Astrocyte (in vitro differentiated cells and primary cell): ENCODE measurements at regions not wholly inside any gene's neighbourhood (a gene's known extent, or its start where the extent isn't known, plus 50 kb on each side); places are given as distances from the start of the nearest gene placed in this dataset.

ENCODE experiments used
- EZH2 ChIP-seq: IDR thresholded peaks from 2 replicates; pipeline ENCODE4 v1.6.1; 2012; ENCODE audit warnings: mild to moderate bottlenecking, low read length, inconsistent platforms; ENCODE audit not compliant: insufficient read depth
- TF ChIP-seq, protein P1 (sequence below): IDR thresholded peaks from 2 replicates; pipeline ENCODE4 v1.5.1; 2011; ENCODE audit warnings: low read depth, mild to moderate bottlenecking, inconsistent platforms, low read length, moderate library complexity; ENCODE audit not compliant: insufficient read depth

DNA sequence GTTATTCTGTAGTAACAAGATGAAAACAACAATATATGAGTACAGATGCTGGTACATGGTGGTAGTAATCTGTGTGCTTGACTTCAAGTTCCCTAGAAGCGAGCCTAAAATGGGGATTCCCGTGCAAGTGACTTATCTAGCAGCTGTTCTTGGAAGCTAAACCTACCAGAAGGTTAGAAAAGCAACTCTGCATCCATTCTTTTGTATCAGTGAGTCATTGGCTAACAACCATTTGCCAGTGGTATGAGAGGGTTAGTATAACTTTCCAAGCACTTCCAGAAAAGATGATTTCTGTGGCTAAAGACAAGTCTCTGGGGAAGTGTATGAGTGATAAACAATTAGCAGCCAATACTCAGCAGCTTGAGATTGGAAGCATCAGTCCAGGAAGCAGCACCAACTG, 787.7 kb upstream of the CDH6 start:
- TF ChIP-seq, protein P1, sequence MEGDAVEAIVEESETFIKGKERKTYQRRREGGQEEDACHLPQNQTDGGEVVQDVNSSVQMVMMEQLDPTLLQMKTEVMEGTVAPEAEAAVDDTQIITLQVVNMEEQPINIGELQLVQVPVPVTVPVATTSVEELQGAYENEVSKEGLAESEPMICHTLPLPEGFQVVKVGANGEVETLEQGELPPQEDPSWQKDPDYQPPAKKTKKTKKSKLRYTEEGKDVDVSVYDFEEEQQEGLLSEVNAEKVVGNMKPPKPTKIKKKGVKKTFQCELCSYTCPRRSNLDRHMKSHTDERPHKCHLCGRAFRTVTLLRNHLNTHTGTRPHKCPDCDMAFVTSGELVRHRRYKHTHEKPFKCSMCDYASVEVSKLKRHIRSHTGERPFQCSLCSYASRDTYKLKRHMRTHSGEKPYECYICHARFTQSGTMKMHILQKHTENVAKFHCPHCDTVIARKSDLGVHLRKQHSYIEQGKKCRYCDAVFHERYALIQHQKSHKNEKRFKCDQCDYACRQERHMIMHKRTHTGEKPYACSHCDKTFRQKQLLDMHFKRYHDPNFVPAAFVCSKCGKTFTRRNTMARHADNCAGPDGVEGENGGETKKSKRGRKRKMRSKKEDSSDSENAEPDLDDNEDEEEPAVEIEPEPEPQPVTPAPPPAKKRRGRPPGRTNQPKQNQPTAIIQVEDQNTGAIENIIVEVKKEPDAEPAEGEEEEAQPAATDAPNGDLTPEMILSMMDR, result no peak
- TF ChIP-seq EZH2, result no peak
